GM12878 (cell line): ENCODE measurements at regions not wholly inside any gene's neighbourhood (a gene's known extent, or its start where the extent isn't known, plus 50 kb on each side); places are given as distances from the start of the nearest gene placed in this dataset.

Experiments
- ATAC-seq: fragments of 200-7000 bp; cut with Tn5 transposase; 3 replicates; pipeline ENCODE4 v1.9.1; 2020; ENCODE audit warnings: mild to moderate bottlenecking, moderate library complexity
- BruUV-seq: library from RNA; stranded (reverse); fragments of 400-500 nt; replicated peaks from 2 replicates; lab custom pipeline; 2021; lab: Mats Ljungman, UMichigan
- CTCF ChIA-PET: fragments of 300-600 bp; sonication (Branson Sonifier 250); formaldehyde crosslinking; extraction: SDS; loops from one replicate; lab custom pipeline; 2021; ENCODE audit warnings: inconsistent platforms; lab: Yijun Ruan, JAX
- POLR2A ChIA-PET: fragments of 350-600 bp; formaldehyde crosslinking; extraction: SDS; loops from one replicate; lab custom pipeline; 2021; ENCODE audit warnings: inconsistent platforms; lab: Charles Lee
- RAD21 ChIA-PET: fragments of 300-600 bp; sonication (Branson Sonifier 250); formaldehyde crosslinking; loops from one replicate; lab custom pipeline; 2023; ENCODE audit warnings: antibody characterized with exemption; ENCODE audit not compliant: unreplicated experiment; lab: Charles Lee
- SMC1A ChIA-PET: fragments of 300-600 bp; sonication (Branson Sonifier 250); formaldehyde crosslinking; loops from one replicate; lab custom pipeline; 2023; ENCODE audit not compliant: unreplicated experiment, uncharacterized antibody; lab: Charles Lee
- DNase-seq: peaks from one replicate; pipeline ENCODE4 v3.0.0-alpha.2; 2011; ENCODE audit warnings: low read depth, low spot score
- FAIRE-seq: peaks from 3 replicates; lab custom pipeline; 2011; peaks lifted over from hg19 to GRCh38; lab: Jason Lieb, UNC
- H2AFZ ChIP-seq: 2 replicates; pipeline ENCODE4 v1.6.0; 2011; ENCODE audit warnings: low read depth, low read length, control low read depth; ENCODE audit not compliant: control insufficient read depth
- H3K27ac ChIP-seq: 2 replicates; pipeline ENCODE4 v1.5.1; 2011; ENCODE audit warnings: control low read depth; ENCODE audit not compliant: control insufficient read depth, insufficient read depth
- H3K27me3 ChIP-seq, 2 experiments: replicated peaks in 1 of 2; 2 replicates each; pipeline versions ENCODE4 v1.6.0 to v1.6.1; 2011; ENCODE audit warnings: low read length in 1 of 2; ENCODE audit not compliant: control insufficient read depth in 2 of 2, insufficient read depth in 2 of 2
- H3K36me3 ChIP-seq, 2 experiments: 2 replicates each; pipeline ENCODE4 v1.5.1; 2011; ENCODE audit warnings: low read length in 1 of 2; ENCODE audit not compliant: control insufficient read depth in 2 of 2, insufficient read depth in 2 of 2
- H3K4me1 ChIP-seq: 2 replicates; pipeline ENCODE4 v1.6.1; 2011; ENCODE audit warnings: mild to moderate bottlenecking, low read length, moderate library complexity, mixed read lengths; ENCODE audit not compliant: control insufficient read depth, insufficient read depth
- H3K4me2 ChIP-seq: 2 replicates; pipeline ENCODE4 v1.6.0; 2011; ENCODE audit warnings: control low read depth; ENCODE audit not compliant: control insufficient read depth, insufficient read depth
- H3K4me3 ChIP-seq: fragments of 200-600 bp; sonication (generic); 2 replicates; pipeline ENCODE4 v1.5.1; 2016
- H3K79me2 ChIP-seq: 2 replicates; pipeline ENCODE4 v1.6.0; 2011; ENCODE audit warnings: low read length; ENCODE audit not compliant: control insufficient read depth, insufficient read depth
- H3K9ac ChIP-seq: 2 replicates; pipeline ENCODE4 v1.8.0; 2011; ENCODE audit warnings: low read length, control low read depth, mixed read lengths; ENCODE audit not compliant: control insufficient read depth, insufficient read depth
- H3K9me3 ChIP-seq: replicated peaks from 3 replicates; pipeline ENCODE4 v1.5.1; 2011; ENCODE audit warnings: mild to moderate bottlenecking, low read length; ENCODE audit not compliant: control insufficient read depth, insufficient read depth
- H4K20me1 ChIP-seq: 2 replicates; pipeline ENCODE4 v1.6.0; 2011; ENCODE audit not compliant: control insufficient read depth, insufficient read depth
- ASH2L ChIP-seq: fragments of 300-600, 200-600 bp; sonication (generic); IDR thresholded peaks from 2 replicates; pipeline ENCODE4 v1.6.1; 2017; ENCODE audit warnings: low read depth, mild to moderate bottlenecking, borderline replicate concordance
- CBFB ChIP-seq: IDR thresholded peaks from 2 replicates; pipeline ENCODE4 v1.6.1; 2016; ENCODE audit warnings: antibody characterized with exemption, low read depth
- CHD2 ChIP-seq: IDR thresholded peaks from 2 replicates; pipeline ENCODE4 v1.6.1; 2011; ENCODE audit warnings: low read depth, low read length, improper control_type of control experiment, borderline replicate concordance
- EP300 ChIP-seq, 2 experiments: fragments of 150-350 bp in 1 of 2; IDR thresholded peaks; 2 replicates each; pipeline ENCODE4 v1.6.1; 2011 to 2012; ENCODE audit warnings: low read depth in 2 of 2, low read length in 2 of 2, borderline replicate concordance in 1 of 2, improper control_type of control experiment in 1 of 2, inconsistent platforms in 1 of 2; ENCODE audit not compliant: control insufficient read depth in 1 of 2
- IKZF2 ChIP-seq, 2 experiments: fragments of 450-650 bp; IDR thresholded peaks; 2 replicates each; pipeline ENCODE4 v1.6.1; 2017; ENCODE audit warnings: mild to moderate bottlenecking in 2 of 2, moderate library complexity in 2 of 2
- PAX5 ChIP-seq: IDR thresholded peaks from 2 replicates; pipeline ENCODE4 v1.6.1; 2011; ENCODE audit warnings: low read depth, low read length, borderline replicate concordance
- POU2F2 ChIP-seq: IDR thresholded peaks from 3 replicates; pipeline ENCODE4 v1.6.1; 2011; ENCODE audit warnings: low read depth, mild to moderate bottlenecking, low read length, borderline replicate concordance
- RFX5 ChIP-seq: IDR thresholded peaks from 2 replicates; pipeline ENCODE4 v1.6.1; 2011; ENCODE audit warnings: low read depth, low read length, improper control_type of control experiment
- RUNX3 ChIP-seq: IDR thresholded peaks from 2 replicates; pipeline ENCODE4 v1.6.1; 2012; ENCODE audit warnings: low read length, inconsistent platforms
- SP1 ChIP-seq: IDR thresholded peaks from one replicate; pipeline ENCODE4 v1.6.1; 2011; ENCODE audit warnings: low read depth, low read length
- TCF7 ChIP-seq: IDR thresholded peaks from 2 replicates; pipeline ENCODE4 v1.6.1; 2014; ENCODE audit warnings: antibody characterized with exemption, borderline replicate concordance
- WGBS: methylation state at CpG from one replicate; pipeline ENCODE4 v1.1.6; 2016; ENCODE audit warnings: low lambda C conversion rate; ENCODE audit not compliant: insufficient replicate concordance, insufficient coverage; ENCODE audit errors: missing lambda C conversion rate; 5-methylcytosine and 5-hydroxymethylcytosine counted together
- in situ Hi-C: fragments of 300-500 bp; cut with MboI; formaldehyde crosslinking; loops from 9 replicates; pipeline ENCODE4 v1.14.3; 2018; ENCODE audit warnings: mixed read lengths
- intact Hi-C: fragments of 100-400 bp; cut with micrococcal nuclease; formaldehyde crosslinking; loops from one replicate; pipeline ENCODE4 v1.14.2; 2022; ENCODE audit not compliant: unreplicated experiment
- TF ChIP-seq, protein P1 (sequence below): IDR thresholded peaks from 2 replicates; pipeline ENCODE4 v1.6.1; 2011; ENCODE audit warnings: borderline replicate concordance, low read depth, mild to moderate bottlenecking, moderate library complexity, low read length; ENCODE audit not compliant: insufficient read depth, poor library complexity, severe bottlenecking
- TF ChIP-seq, protein P2 (sequence below): fragments of 450-650 bp; formaldehyde crosslinking; IDR thresholded peaks from 2 replicates; pipeline ENCODE4 v1.5.0; 2022; ENCODE audit warnings: mild to moderate bottlenecking, missing genetic modification characterization

DNA sequence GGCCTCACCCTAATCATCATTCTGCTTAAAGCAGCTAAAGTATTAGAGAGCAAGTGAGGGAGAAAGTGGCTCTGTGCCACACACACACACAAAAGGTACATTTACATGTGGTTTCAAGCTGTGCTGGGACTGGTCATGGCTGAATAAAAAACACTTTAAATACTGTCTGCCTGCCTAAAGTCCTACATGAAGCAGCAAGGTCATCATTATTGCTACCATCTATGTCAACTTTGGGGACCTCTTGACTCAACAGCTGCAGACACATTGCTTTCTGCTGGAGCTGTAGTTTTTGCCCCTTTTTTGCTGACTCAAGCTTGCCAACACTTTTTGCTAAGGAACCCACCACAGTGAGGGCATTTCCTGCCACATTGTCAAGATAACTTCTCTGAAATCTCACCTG, 1237.9 kb downstream of the ROBO2 start:
- no TSS peak for BruUV-seq
- Histone ChIP-seq H3K27ac (no peak overlapping the region), H3K36me3 (no peaks in the 10 kb centered on the region), H2AFZ (no peak overlapping the region), H3K4me1 (peaks cover 7% of the 10 kb centered on the region), H3K4me3 (no peak overlapping the region), H3K79me2 (no peaks in the 10 kb centered on the region), H3K27me3 (no peaks in the 10 kb centered on the region; a peak in 1 of 4 replicates), H3K4me2 (0 out of 2 replicates have a peak overlapping the region, but pooled peaks have one; percentile 42), H3K9ac (no peak overlapping the region), H4K20me1 (no peaks in the 10 kb centered on the region), H3K9me3 (no peaks in the 10 kb centered on the region; the same call in 2 of the 3 replicates)
- ChIA-PET CTCF (no interaction called here), POLR2A (no interaction called here), RAD21 (interaction anchor here (1.8 kb wide), 1 partner anchor 121 kb away, joined by 5 read pairs; no protein-coding TSS in a partner anchor), SMC1A (interaction anchor here (0.7 to 1.2 kb wide), 3 partner anchors 12 to 92 kb away, joined by 3 to 4 read pairs (median 3); no protein-coding TSS in a partner anchor)
- TF ChIP-seq IKZF2 (IDR thresholded peaks at IDR 0.05) (0 out of 4 replicates have a peak, but pooled peaks of 1 of the 2 experiments have one; percentile 3), POU2F2 (peak; percentile 56; the same call in 1 of the 3 replicates), RUNX3 (peak; percentile 19; the same call in 1 of the 2 replicates), SP1 (no peak), PAX5 (0 out of 2 replicates have a peak, but pooled peaks have one; percentile 17)
- DNase-seq (no peak), ATAC-seq (peak; percentile 65), FAIRE-seq (no peak)
- in situ Hi-C loops (no loop called here), intact Hi-C loops (loop anchor here (5.0 kb wide), 2 partner anchors 44 to 370 kb away; no protein-coding TSS in a partner anchor)

DNA sequence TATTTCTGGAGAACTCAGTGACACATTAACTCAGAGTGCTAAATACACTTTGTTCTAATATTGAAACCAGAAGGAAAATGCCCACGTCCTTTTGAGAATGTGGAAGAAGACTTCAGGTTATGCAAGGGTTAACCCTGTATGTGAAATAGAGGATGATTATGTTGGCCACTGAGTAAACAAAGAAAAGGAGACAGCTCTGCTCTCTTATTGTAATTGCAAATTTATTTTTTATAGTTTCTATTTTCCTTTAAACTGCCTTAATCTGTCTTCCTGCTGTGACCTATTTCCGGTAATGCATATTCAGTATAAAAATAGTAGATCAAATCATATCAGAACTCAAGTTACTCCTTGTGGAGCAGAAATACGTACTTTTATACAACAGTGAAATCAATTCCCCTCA, 1239.2 kb downstream of the ROBO2 start:
- FAIRE-seq (no peak), ATAC-seq (no peak), DNase-seq (no peak)
- SMC1A ChIA-PET: no interaction called here
- Histone ChIP-seq H3K27ac (no peak overlapping the region), H3K4me1 (peaks cover 7% of the 10 kb centered on the region), H4K20me1 (no peaks in the 10 kb centered on the region), H3K4me3 (no peak overlapping the region), H3K27me3 (no peaks in the 10 kb centered on the region; a peak in 1 of 4 replicates), H3K9me3 (no peaks in the 10 kb centered on the region; the same call in 2 of the 3 replicates), H2AFZ (no peak overlapping the region), H3K36me3 (no peaks in the 10 kb centered on the region), H3K79me2 (no peaks in the 10 kb centered on the region), H3K4me2 (no peak overlapping the region), H3K9ac (no peak overlapping the region)
- POLR2A ChIA-PET: no interaction called here
- CTCF ChIA-PET: no interaction called here
- RAD21 ChIA-PET: no interaction called here
- BruUV-seq: no TSS peak
- in situ Hi-C loops: no loop called here
- intact Hi-C loops: loop anchor here (5.0 kb wide), 2 partner anchors 43 to 368 kb away; no protein-coding TSS in a partner anchor
- 72% methylated on average over 3 of the region's 3 CpGs for WGBS
- TF ChIP-seq CBFB: no peak
- no peak for TF ChIP-seq SP1
- TF ChIP-seq TCF7: no peak
- no peak for TF ChIP-seq CHD2
- no peak for TF ChIP-seq RFX5
- TF ChIP-seq, protein P1, sequence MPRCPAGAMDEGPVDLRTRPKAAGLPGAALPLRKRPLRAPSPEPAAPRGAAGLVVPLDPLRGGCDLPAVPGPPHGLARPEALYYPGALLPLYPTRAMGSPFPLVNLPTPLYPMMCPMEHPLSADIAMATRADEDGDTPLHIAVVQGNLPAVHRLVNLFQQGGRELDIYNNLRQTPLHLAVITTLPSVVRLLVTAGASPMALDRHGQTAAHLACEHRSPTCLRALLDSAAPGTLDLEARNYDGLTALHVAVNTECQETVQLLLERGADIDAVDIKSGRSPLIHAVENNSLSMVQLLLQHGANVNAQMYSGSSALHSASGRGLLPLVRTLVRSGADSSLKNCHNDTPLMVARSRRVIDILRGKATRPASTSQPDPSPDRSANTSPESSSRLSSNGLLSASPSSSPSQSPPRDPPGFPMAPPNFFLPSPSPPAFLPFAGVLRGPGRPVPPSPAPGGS: no peak
- no peak for TF ChIP-seq POU2F2
- no peak for TF ChIP-seq ASH2L
- no peak for TF ChIP-seq EP300 (IDR thresholded peaks at IDR 0.05; ENCODE audit: borderline replicate concordance in 1 of 2, control insufficient read depth in 1 of 2, low read depth in 2 of 2, low read length in 2 of 2)
- TF ChIP-seq, protein P2, sequence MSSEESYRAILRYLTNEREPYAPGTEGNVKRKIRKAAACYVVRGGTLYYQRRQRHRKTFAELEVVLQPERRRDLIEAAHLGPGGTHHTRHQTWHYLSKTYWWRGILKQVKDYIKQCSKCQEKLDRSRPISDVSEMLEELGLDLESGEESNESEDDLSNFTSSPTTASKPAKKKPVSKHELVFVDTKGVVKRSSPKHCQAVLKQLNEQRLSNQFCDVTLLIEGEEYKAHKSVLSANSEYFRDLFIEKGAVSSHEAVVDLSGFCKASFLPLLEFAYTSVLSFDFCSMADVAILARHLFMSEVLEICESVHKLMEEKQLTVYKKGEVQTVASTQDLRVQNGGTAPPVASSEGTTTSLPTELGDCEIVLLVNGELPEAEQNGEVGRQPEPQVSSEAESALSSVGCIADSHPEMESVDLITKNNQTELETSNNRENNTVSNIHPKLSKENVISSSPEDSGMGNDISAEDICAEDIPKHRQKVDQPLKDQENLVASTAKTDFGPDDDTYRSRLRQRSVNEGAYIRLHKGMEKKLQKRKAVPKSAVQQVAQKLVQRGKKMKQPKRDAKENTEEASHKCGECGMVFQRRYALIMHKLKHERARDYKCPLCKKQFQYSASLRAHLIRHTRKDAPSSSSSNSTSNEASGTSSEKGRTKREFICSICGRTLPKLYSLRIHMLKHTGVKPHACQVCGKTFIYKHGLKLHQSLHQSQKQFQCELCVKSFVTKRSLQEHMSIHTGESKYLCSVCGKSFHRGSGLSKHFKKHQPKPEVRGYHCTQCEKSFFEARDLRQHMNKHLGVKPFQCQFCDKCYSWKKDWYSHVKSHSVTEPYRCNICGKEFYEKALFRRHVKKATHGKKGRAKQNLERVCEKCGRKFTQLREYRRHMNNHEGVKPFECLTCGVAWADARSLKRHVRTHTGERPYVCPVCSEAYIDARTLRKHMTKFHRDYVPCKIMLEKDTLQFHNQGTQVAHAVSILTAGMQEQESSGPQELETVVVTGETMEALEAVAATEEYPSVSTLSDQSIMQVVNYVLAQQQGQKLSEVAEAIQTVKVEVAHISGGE: no peak
